Epithelial cell of proximal tubule (primary cell): ENCODE measurements at regions not wholly inside any gene's neighbourhood (a gene's known extent, or its start where the extent isn't known, plus 50 kb on each side); places are given as distances from the start of the nearest gene placed in this dataset.

Experiments
- DNase-seq: peaks from one replicate; pipeline ENCODE4 v3.0.0-alpha.2; 2011; ENCODE audit warnings: low read depth
- H3K4me3 ChIP-seq: 2 replicates; pipeline ENCODE4 v1.5.1; 2011; ENCODE audit warnings: low read depth, mild to moderate bottlenecking, low read length
- TF ChIP-seq, protein P1 (sequence below): conservative IDR thresholded peaks from 2 replicates; pipeline ENCODE4 v1.5.1; 2012; ENCODE audit warnings: low read depth, mild to moderate bottlenecking, low read length

DNA sequence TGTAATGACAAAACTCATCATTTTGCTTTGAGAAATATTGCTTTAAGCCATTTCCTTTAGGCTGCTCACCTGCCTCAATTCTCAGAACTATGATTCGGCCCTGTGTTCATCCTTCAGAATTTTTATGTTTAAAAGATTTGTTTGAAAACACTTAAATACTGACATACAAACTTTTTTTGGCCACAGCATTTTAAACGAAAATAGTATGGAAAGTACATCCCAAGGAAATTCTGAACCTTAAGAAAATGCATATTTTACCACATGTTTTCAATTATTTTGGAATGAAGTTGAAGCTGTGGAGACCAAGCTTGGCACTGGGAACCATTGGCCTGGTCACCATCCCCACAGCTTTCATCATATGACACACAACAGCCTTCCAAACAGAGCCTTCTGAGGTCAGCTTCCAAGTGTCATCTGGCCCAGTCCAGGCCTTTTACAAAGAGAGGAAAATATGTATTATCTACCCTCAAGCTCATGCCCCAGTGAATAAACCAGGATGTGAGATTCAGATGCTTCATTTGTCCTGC lies 83.3 kb downstream of the SOD2 start:
- H3K4me3 ChIP-seq, result no peak overlapping the region
- TF ChIP-seq, protein P1, sequence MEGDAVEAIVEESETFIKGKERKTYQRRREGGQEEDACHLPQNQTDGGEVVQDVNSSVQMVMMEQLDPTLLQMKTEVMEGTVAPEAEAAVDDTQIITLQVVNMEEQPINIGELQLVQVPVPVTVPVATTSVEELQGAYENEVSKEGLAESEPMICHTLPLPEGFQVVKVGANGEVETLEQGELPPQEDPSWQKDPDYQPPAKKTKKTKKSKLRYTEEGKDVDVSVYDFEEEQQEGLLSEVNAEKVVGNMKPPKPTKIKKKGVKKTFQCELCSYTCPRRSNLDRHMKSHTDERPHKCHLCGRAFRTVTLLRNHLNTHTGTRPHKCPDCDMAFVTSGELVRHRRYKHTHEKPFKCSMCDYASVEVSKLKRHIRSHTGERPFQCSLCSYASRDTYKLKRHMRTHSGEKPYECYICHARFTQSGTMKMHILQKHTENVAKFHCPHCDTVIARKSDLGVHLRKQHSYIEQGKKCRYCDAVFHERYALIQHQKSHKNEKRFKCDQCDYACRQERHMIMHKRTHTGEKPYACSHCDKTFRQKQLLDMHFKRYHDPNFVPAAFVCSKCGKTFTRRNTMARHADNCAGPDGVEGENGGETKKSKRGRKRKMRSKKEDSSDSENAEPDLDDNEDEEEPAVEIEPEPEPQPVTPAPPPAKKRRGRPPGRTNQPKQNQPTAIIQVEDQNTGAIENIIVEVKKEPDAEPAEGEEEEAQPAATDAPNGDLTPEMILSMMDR, result no peak
- no peak for DNase-seq

DNA sequence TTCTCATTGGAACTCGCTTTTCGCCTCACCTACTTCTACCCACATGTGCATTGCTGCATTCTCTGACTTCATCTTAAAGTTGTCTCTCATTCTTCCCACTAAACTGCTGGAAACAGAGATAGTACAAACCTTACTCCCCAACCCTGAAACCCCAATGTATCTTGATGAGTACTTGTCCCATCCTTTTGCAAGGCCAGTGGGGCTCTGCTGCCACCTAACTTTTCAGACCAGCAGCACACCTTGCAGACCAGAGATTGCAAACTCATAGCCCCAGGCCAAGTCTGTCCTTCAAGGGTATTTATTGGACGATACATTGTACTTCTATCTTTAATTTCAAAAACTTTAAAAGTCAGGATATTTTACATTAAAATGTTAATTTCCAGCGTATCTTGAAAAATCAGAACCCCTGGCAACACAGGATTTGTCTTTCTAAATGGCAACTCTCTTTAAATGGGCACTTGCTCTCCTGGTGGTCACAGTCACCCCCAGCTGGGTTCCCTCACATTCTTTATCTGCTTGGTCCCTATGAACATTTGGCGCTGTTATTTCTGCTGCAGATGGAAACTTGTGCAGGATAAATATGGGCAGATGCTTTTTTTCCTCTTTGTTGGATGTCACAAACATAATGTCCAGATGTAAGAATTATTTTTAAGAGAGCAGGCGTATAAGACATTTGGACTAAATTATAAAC lies 83.9 kb downstream of the SOD2 start:
- H3K4me3 ChIP-seq, result no peak overlapping the region
- TF ChIP-seq, protein P1, result peak; percentile 87
- DNase-seq, result no peak

DNA sequence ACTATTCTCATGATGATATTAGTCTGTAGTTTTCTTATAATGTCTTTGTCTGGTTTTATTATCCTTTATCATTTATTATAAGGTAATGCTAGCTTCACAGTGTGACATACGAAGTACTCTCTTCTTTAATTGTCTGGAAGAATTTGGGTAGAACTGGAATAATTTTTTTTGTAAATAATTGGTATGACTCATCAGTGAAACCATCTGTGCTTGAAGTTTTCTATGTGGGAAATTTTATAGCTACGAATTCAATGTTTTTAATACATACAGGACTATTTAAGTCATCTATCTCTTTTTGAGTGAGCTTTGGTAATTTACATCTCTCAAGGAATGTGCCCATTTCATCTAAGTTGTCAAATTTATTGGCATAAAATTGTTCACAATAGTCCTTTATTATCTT lies 86.3 kb downstream of the SOD2 start:
- TF ChIP-seq, protein P1, result no peak
- no peak for DNase-seq
- no peak overlapping the region for H3K4me3 ChIP-seq

DNA sequence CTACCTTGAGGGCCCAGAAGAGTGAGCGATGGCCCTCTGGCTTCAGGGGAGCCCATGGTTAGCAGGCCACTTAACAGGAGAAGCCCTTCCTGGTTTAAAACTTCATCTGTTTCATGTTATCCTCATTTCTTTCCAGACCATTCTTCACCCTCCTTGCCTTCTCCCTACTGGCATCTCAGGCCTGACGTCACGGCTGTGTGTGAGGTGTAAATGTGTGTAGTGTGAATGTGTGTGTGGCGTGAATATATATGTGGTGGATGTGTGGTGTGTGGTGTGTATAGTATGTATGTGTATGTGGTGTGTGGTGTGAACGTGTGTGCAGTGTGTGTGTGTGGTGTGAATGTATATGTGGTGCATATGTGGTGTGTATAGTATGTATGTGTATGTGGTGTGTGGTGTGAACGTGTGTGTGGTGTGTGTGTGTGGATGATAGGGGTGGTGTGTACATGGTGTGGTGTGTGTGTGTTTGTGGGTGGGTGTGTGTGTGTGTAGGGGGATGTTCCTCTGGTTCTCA lies 88.5 kb downstream of the SOD2 start:
- no peak overlapping the region for H3K4me3 ChIP-seq
- TF ChIP-seq, protein P1, result no peak
- no peak for DNase-seq

DNA sequence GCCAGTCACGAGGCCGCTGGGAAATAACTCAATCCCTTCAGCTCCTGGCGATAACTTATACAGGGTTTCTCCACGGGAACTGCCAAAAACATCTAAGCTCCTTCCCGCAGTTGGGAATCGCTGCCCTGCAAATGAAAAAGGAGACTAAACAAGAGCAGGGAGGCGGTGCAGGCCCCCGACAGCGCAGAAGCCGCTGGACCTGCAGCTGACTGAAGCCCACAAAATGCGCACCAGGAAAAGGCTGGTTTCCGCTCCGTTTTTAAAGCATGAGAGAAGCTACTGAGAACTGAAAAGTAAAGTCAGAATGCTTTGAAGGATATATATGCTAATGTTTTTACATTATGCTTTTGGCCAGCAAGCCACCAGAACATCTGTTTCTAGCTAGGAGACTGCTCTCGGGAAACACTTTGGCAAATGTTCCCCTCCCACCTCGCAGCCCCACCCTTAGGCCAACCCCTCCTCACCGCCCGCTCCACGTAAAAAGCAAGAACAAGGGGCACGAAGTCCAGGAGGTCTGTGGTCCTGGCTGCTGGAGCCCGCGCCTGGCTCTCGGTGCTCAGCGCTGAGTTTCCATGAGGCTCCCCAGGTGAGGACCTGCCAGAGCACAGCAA lies 90.5 kb downstream of the SOD2 start:
- TF ChIP-seq, protein P1, result no peak
- no peak for DNase-seq
- no peak overlapping the region for H3K4me3 ChIP-seq

DNA sequence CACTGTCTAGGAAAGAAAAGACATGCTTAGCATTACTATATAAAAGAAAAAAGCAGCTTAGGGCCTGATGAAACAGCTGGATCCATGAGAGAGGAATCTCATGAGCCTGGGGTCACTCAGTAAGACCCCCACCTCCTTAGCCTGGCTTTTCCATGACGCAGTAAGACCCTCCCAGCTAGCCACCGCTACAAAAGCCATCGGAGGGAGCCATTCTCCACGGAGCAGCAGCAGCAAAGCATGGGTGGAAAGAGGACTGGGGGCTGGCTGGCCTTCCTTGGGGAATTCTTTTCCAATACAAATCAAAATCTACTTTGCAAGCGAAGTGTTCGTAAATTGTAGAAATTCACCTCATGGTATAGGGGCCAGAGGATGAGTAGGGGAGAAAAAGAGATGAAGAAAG lies 91.8 kb downstream of the SOD2 start:
- TF ChIP-seq, protein P1, result no peak
- no peak overlapping the region for H3K4me3 ChIP-seq
- no peak for DNase-seq
